Spleen (tissue), 7 donors: ENCODE measurements at regions not wholly inside any gene's neighbourhood (a gene's known extent, or its start where the extent isn't known, plus 50 kb on each side); places are given as distances from the start of the nearest gene placed in this dataset.

Source experiments
- CTCF ChIP-seq, 11 experiments: fragments of 200-600 bp in 7 of 11; fragments of 450-650 bp in 4 of 11; sonication (generic) in 4 of 11; IDR thresholded peaks in 8 of 11; conservative IDR thresholded peaks in 3 of 11; 1 replicate in 7 of 11; 2 replicates in 4 of 11; pipeline versions ENCODE4 v1.4.0 to v1.8.0; 2016 to 2021; ENCODE audit warnings: antibody characterized with exemption in 11 of 11, inconsistent platforms in 4 of 11, mild to moderate bottlenecking in 1 of 11
- POLR2A ChIP-seq, 3 donors: fragments of 450-650 bp; IDR thresholded peaks; one replicate each; pipeline ENCODE4 v1.5.1; 2017; ENCODE audit warnings: antibody characterized with exemption in 3 of 3, mild to moderate bottlenecking in 1 of 3
- donor health status: DM: no; HTN: no; CAD: no; lungs with moderate emphysema.
- donor health status: DM: no; HTN: no; CAD: no.
- donor health status: DM: no; HTN: no; CAD: no.

- no peak for TF ChIP-seq POLR2A (IDR thresholded peaks at IDR 0.05)
- no peak for TF ChIP-seq CTCF (IDR thresholded peaks at IDR 0.05 in 8 of 11, conservative IDR thresholded peaks at IDR 0.05 in 3 of 11)
Observed at GRCh38 chr1:163980394-163980793, 578.6 kb upstream of the PBX1 start.
